Motor neuron (in vitro differentiated cells): ENCODE measurements at regions not wholly inside any gene's neighbourhood (a gene's known extent, or its start where the extent isn't known, plus 50 kb on each side); places are given as distances from the start of the nearest gene placed in this dataset.

ENCODE experiments used
- ATAC-seq, 8 experiments: fragments of 200-7000 bp; cut with Tn5 transposase; replicated peaks in 6 of 8; 2 replicates each; pipeline ENCODE4 v1.8.0; 2021; ENCODE audit warnings: mild to moderate bottlenecking in 8 of 8, moderate library complexity in 8 of 8
- H3K27ac ChIP-seq, 2 donors: fragments of 250-450 bp; sonication (Bioruptor Pico); 2 replicates each; pipeline ENCODE4 v1.9.0; 2021; ENCODE audit warnings: antibody characterized with exemption in 2 of 2, mild to moderate bottlenecking in 2 of 2, moderate library complexity in 1 of 2
- H3K4me1 ChIP-seq, 2 donors: fragments of 250-450 bp; sonication (Bioruptor Pico); replicated peaks in 1 of 2; 2 replicates each; pipeline ENCODE4 v1.6.1; 2021; ENCODE audit warnings: antibody characterized with exemption in 2 of 2, mild to moderate bottlenecking in 2 of 2, moderate library complexity in 1 of 2
- H3K4me3 ChIP-seq, 5 donors: fragments of 250-450 bp; sonication (Bioruptor Pico); 2 replicates each; pipeline ENCODE4 v1.9.0; 2021; ENCODE audit warnings: antibody characterized with exemption in 5 of 5, mild to moderate bottlenecking in 5 of 5, moderate library complexity in 4 of 5
- WGBS, 10 experiments: fragments of 450-650 bp; shearing (Covaris generic); methylation state at CpG; one replicate each; pipeline ENCODE4 v1.0.0; 2022; 5-methylcytosine and 5-hydroxymethylcytosine counted together
- in situ Hi-C, 9 experiments: fragments of 400-800 bp; cut with MboI; loops; one replicate each; pipeline ENCODE4 v1.15.0; 2021; ENCODE audit warnings: low sequenced_read_pairs in 9 of 9, low pct_unique_long_range_greater_than_20kb in 2 of 9; ENCODE audit not compliant: unreplicated experiment in 9 of 9

DNA sequence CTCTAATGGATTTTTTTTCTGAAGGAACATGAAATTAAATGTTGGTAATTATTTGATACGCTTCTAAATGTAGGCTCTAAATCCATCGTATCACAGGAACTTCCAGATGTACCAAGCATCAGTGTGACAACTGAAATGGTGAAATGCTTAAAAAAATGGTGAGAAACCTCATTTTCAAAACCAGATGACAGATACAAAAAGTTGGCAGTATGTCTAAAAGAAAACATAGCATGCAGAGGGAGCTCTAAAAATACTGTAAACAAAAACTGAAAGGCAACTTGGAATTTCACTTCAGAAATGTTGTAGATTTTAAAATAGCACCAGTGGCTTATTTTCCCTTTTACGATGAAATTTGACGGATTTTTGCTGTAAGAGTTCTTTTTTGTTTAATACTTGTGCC lies 1043.6 kb upstream of the WWC1 start:
- in situ Hi-C loops, result no loop called here
- ATAC-seq, result no peak
- WGBS, 10 experiments, result 8 to 100% (median 91%) methylated on average over 1 to 4 of the region's 4 CpGs
- H3K4me3 ChIP-seq, result no peak overlapping the region
- peaks cover 7 to 26% of the 10 kb centered on the region in 2 donors for H3K4me1 ChIP-seq
- H3K27ac ChIP-seq, result no peak overlapping the region

DNA sequence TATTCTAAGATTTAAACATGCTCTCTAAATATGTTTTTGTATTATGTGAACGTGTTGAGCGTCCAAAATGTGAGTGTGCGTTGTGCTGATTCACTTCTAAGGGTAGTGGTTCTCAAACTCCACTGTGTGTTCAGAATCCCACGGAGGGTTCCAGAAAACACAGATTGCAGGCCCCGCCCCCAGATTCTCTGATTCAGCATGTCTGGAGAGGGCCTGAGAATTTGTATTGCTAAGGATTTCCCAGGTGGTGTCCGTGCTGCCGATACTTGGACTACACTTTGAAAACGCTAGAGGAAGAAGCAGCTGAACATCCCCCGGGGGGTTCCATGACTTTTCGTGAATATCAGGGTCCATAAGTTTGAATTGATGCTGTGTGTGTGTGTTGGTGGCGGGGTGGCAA lies 1043.2 kb upstream of the WWC1 start:
- Histone ChIP-seq H3K4me3 (no peak overlapping the region), H3K27ac (no peak overlapping the region)
- peak in 2 of 8 experiments; percentile 54 to 70 for ATAC-seq

DNA sequence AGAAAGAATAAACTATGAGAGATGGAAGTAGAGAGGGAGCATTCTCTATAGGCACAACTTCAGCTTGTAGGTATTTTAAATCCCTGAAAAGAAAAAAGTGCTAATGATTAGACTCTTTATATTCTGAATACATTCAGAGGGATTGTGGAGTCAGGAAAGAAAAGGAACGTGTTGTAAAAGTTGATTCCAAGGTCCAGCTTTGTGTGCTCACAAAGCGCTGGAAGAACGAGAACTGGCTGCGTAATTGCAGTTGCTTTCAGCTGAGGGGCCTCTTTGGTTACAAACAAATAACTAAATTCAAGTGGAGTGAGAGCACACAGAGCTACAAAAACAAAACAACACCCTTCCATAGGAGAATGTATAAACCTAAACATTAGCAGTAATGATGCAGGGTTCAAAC lies 1040.4 kb upstream of the WWC1 start:
- ATAC-seq, result peak in 2 of 8 experiments; percentile 38 to 53
- peaks cover under 1 to 9% of the 10 kb centered on the region in 2 donors for H3K4me1 ChIP-seq
- WGBS, 10 experiments, result 26 to 95% (median 76%) methylated on average over 3 to 4 of the region's 4 CpGs; no CpG with 5 or more reads in 1 of the 10 experiments
- in situ Hi-C loops, result no loop called here
- H3K4me3 ChIP-seq, result no peak overlapping the region
- H3K27ac ChIP-seq, result no peak overlapping the region

More for the DNA sequence above, 1043.2 kb upstream of the WWC1 start:
- in situ Hi-C loops, result no loop called here
- 7 to 95% (median 87%) methylated on average over 1 to 11 of the region's 11 CpGs for WGBS, 10 experiments
- H3K4me1 ChIP-seq, result peaks cover 7 to 26% of the 10 kb centered on the region in 2 donors

DNA sequence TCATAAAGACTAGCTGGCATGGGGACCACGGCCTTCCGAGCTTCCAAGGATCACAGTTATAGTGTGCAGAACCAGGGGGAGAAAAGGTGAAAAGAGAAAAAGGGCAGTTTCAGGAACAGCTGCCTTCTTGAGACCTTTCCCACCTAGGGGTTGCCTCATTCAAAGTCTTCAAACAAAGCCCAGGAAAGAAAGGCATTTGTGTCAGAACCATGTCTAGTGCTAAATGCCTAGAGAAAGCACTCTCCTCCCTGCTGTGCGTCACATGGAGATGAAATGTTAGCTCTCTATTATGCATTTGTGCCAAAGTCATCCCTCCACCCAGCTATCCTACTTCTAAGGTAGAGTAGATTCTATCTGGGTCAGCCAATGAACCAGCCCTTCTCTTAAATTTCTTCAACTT lies 1037.3 kb upstream of the WWC1 start:
- in situ Hi-C loops, result no loop called here
- Histone ChIP-seq H3K4me1 (peaks cover 0 to 3% of the 10 kb centered on the region in 2 donors), H3K4me3 (no peak overlapping the region), H3K27ac (no peak overlapping the region)
- peak in 2 of 8 experiments; percentile 52 to 56 for ATAC-seq
- WGBS, 10 experiments, result 5 to 100% (median 68%) methylated on average over 2 to 3 of the region's 3 CpGs; no CpG with 5 or more reads in 4 of the 10 experiments

DNA sequence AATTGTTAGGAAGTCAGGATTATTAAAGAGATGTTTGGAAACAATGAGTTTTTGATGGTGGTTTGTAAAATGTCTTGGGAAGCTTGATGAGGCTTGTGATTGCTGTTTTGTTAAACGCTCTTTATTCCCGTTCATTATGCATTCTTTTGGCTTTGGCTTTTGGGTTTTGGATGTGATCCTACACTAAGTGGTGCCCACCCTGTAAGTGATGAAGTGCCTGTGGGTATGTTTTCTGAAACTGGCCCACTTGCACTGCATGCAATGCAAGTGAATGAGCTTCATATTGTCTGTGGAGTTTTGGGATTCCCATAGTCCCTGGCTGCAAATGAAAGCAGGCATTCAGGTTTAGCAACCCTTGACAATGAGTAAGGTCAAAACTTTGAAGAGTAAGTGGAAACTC lies 1035.5 kb upstream of the WWC1 start:
- no peak overlapping the region for H3K4me3 ChIP-seq
- ATAC-seq, result no peak
- H3K27ac ChIP-seq, result no peak overlapping the region
- peaks cover 0 to 2% of the 10 kb centered on the region in 2 donors for H3K4me1 ChIP-seq
- in situ Hi-C loops, result no loop called here
- WGBS, 10 experiments, result 7 to 100% (median 72%) methylated on average over 1 to 2 of the region's 2 CpGs; no CpG with 5 or more reads in 3 of the 10 experiments

DNA sequence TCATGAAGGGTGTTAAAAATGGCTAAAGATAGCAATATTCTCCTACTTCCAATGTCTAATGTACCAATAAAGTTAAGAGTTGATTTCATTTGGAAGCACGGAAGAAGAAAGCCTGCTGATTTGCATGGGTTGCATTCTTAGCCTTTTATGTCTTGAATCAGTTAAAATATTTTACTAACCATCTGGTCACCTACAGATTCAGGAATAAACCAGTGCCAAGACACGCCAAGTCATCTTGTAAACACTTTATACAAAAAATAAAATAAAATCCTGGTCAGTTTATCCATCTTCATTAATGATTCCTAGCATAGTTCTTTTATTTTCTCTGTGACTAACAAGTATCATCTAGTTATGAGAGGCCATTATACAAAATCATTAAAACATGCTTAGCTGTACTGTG lies 1031.6 kb upstream of the WWC1 start:
- in situ Hi-C loops, result no loop called here
- H3K4me3 ChIP-seq, result no peak overlapping the region
- no peak for ATAC-seq
- no peaks in the 10 kb centered on the region for H3K4me1 ChIP-seq
- 11 to 100% (median 73%) methylated on average over 1 to 2 of the region's 2 CpGs; no CpG with 5 or more reads in 1 of the 10 experiments for WGBS, 10 experiments
- no peak overlapping the region for H3K27ac ChIP-seq

DNA sequence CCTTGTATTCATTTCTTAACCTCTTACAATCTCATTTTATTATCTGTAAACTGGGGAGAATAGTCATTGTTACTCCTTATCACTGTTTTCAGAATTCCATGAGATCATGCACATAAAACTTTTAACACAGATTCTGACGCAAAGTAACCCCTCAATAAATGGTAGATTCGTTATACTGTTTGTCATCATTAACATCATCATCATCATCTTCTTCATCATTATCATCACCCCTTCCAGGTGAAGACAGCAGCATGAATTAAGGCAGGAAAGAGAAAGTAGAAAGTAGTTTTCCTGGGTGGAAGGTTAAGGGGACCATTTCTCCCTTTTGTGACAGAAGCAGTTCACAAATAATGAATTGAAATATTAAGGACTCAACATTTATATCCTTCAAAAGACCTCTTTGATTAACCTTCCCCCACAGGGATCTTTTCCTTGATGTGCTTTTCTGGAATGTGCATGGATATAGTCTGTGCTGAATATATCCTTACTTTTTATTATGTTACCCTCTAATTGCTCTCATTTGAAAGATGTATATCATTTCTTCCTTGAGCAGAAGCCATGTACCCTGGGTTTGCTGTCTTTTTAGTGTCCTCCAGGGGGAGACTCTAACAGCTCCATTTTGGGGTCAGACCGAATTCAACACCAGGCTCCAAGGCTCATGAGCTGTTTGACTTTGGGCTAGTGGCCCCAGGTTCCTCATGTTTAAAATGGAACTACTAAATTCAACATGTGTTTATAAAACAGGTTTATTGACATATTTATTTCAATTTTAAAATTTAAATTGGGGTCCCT lies 1029.9 kb upstream of the WWC1 start:
- H3K4me1 ChIP-seq, result no peaks in the 10 kb centered on the region
- 21 to 90% (median 67%) methylated on average over 1 to 3 of the region's 3 CpGs; no CpG with 5 or more reads in 1 of the 10 experiments for WGBS, 10 experiments
- no peak overlapping the region for H3K4me3 ChIP-seq
- H3K27ac ChIP-seq, result no peak overlapping the region
- ATAC-seq, result no peak
- in situ Hi-C loops, result no loop called here

DNA sequence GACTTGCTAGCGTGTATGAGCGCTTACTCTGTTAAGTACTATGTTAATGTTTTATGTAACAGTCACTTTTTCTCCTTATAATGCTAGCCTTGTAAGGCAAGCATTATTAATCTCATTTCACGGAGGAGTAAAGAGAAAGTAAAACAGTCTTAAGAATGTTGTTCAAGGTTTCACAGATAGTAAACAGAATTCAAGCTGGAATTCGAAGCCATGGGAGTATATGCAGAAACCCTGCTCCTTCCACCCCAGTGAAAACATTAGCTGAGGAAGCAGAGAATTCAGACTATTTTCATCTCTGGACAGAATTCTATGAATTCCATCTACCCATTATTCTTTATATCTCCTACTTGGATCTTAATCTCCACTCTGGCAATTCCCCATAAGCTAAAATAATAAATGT lies 1028.3 kb upstream of the WWC1 start:
- 0 to 100% (median 89%) methylated on average over 2 to 4 of the region's 4 CpGs; no CpG with 5 or more reads in 2 of the 10 experiments for WGBS, 10 experiments
- no peak overlapping the region for H3K4me3 ChIP-seq
- no peak for ATAC-seq
- H3K27ac ChIP-seq, result no peak overlapping the region
- no peaks in the 10 kb centered on the region for H3K4me1 ChIP-seq
- in situ Hi-C loops, result no loop called here

DNA sequence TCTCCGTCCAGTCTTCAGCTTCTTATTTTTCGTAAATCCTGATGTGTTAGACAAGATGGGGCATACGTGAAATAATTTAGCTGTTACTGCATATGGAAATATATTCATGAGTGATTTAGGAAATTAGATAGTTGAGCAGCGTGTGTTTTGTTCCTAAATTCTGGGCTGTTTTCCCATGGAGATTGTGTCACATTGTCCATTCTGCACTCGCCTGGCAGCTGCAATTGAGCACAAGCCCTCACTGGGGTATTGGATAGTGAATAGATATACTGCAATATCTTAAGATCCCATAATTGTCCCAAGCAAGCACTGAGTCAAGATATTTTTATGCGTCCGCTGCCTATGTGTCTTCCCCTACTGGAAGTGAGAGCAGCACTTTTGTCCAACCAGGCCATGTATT lies 1027.1 kb upstream of the WWC1 start:
- WGBS, 10 experiments, result 38 to 100% (median 81%) methylated on average over 1 to 7 of the region's 7 CpGs; no CpG with 5 or more reads in 1 of the 10 experiments
- Histone ChIP-seq H3K27ac (no peak overlapping the region), H3K4me1 (peaks cover 0 to under 1% of the 10 kb centered on the region in 2 donors), H3K4me3 (no peak overlapping the region)
- ATAC-seq, result no peak
- in situ Hi-C loops, result no loop called here

DNA sequence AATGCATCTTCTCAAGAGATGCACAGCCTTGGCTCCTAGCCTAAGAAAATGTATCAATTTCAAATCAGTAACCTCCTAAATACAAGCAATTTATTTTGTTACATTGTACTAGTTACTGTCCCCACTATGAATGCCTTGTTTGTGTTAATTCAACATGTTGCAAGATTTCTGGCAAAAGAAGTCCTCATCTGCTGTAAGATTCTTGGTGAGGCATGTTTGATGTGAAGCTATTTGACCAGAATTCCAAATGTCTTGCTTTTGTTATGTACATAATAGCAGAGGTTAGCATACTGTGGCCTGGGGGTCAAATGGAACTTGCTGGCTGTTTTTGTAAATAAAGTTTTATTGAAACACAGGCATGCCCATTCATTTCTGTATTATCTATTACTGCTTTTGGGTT lies 1023.1 kb upstream of the WWC1 start:
- no peak overlapping the region for H3K27ac ChIP-seq
- in situ Hi-C loops, result no loop called here
- peak in 4 of 8 experiments; percentile 35 to 81 (median 66) for ATAC-seq
- H3K4me3 ChIP-seq, result no peak overlapping the region
- peaks cover 0 to 4% of the 10 kb centered on the region in 2 donors for H3K4me1 ChIP-seq

DNA sequence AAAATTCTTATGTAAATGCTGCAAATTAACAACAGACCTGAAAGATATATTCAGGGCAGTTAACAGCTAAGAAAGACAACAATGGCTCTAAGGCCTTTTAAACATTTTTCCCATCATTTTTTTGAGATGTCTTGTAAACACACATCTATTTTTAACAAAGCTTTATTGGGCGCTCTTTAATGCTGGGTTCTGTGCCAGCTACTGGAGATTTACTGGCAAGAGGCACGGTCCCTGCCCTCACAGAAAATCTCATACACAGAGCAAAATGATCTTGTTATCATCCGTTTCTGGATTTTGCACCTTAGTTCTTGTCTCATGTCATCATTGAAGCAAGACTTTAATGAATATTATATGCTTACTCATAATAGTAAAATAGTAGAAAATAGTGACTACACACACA lies 1022.3 kb upstream of the WWC1 start:
- no peak overlapping the region for H3K4me3 ChIP-seq
- peak in 2 of 8 experiments; percentile 48 to 65 for ATAC-seq
- in situ Hi-C loops, result no loop called here
- H3K27ac ChIP-seq, result no peak overlapping the region
- H3K4me1 ChIP-seq, result peaks cover 0 to 4% of the 10 kb centered on the region in 2 donors
- WGBS, 10 experiments, result 0 to 100% (median 100%) methylated on average over 1 to 3 of the region's 3 CpGs; no CpG with 5 or more reads in 3 of the 10 experiments

DNA sequence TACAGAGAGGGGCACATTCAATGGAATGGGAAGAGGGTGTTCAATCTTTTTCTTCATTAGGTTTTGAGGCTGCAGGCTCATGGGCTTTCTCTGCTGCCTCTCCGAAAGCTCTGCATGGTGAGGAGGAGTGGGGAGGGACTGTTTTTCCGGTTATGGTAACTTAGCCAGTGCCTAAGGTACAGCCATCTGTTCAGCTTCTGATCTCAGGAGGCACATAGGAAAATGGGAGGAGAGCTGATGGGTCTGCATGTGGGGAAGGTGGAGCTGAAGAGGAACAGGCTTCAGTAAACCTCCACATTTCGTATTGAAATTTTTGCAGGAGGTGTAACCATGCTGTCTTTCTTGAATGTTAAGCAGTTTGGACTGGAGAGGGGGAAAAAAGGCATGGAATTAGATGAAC lies 1020.4 kb upstream of the WWC1 start:
- no peak overlapping the region for H3K27ac ChIP-seq

DNA sequence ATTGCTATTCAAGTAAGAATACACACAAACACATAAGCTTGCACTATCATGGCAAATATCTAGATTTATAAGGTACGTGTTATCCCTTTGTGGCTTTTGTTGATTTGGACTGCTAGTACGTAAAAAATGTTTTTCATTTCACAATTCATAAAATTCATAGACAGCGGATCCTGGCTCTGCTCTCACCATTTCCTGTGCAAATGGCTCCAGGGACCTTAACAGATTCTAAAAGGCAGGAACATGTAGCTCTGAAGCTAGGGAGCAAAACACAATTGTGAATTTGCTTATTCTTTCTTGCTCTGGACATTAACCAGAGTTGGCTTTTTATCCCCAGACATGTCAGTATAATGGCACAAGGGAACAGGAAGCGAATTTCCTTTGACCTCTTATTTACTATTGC lies 1019.9 kb upstream of the WWC1 start:
- H3K4me3 ChIP-seq, result no peak overlapping the region
- in situ Hi-C loops, result no loop called here
- ATAC-seq, result no peak
- peaks cover 0 to 4% of the 10 kb centered on the region in 2 donors for H3K4me1 ChIP-seq
- H3K27ac ChIP-seq, result no peak overlapping the region
- WGBS, 10 experiments, result 0 to 100% (median 80%) methylated on average over 1 to 4 of the region's 4 CpGs; no CpG with 5 or more reads in 1 of the 10 experiments

More for the DNA sequence above, 1020.4 kb upstream of the WWC1 start:
- in situ Hi-C loops, result no loop called here
- WGBS, 10 experiments, result 8 to 100% (median 92%) methylated on average over 1 to 3 of the region's 3 CpGs; no CpG with 5 or more reads in 2 of the 10 experiments
- no peak overlapping the region for H3K4me3 ChIP-seq
- peak in 1 of 8 experiments; percentile 69 for ATAC-seq
- H3K4me1 ChIP-seq, result peaks cover 0 to 4% of the 10 kb centered on the region in 2 donors

DNA sequence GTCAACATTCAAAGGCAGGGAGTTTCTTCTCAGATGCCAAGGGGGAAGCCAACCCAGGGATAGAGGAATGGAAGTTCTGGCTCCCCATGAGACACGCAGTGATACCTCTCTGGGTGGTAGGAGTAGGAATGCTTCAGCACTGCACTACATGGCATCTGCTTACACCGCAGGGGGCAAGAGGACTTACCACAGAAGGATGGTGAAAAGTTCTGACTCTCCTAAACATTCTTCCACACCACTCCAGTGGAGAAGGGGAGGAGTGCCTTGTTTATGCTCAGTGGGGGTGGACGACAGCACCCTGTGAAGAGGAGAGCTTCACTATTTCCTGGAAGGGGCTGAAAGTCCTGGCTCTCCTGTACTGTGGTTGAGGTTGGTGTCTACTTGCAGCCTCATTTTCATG lies 1011.3 kb upstream of the WWC1 start:
- in situ Hi-C loops, result no loop called here
- 80 to 100% (median 90%) methylated on average over 1 to 3 of the region's 3 CpGs; no CpG with 5 or more reads in 6 of the 10 experiments for WGBS, 10 experiments
- ATAC-seq, result no peak
- H3K27ac ChIP-seq, result no peak overlapping the region
- H3K4me3 ChIP-seq, result no peak overlapping the region
- no peaks in the 10 kb centered on the region for H3K4me1 ChIP-seq
